Erythroblast (primary cell): ENCODE measurements at regions not wholly inside any gene's neighbourhood (a gene's known extent, or its start where the extent isn't known, plus 50 kb on each side); places are given as distances from the start of the nearest gene placed in this dataset.
"Not testable (repeated sequence)": the region's sequence is repeated elsewhere in the genome, so short reads cannot be mapped to it uniquely, and the experiment has no call there.

Experiments used
- DNase-seq, 2 experiments: peaks; one replicate each; lab custom pipeline; 2025; lab: John Stamatoyannopoulos, UW
- GATA1 ChIP-seq: IDR thresholded peaks from 2 replicates; pipeline ENCODE4 v1.6.1; 2011; ENCODE audit warnings: low read depth, mild to moderate bottlenecking, control low read depth, low read length, moderate library complexity
- POLR2A ChIP-seq: IDR thresholded peaks from 2 replicates; pipeline ENCODE4 v1.6.1; 2011; ENCODE audit warnings: mild to moderate bottlenecking, low read length

GRCh38 chr17:70493277-70493874 is 324.0 kb downstream of the KCNJ2 start:
- no peak for DNase-seq
- no peak for TF ChIP-seq GATA1
- no peak for TF ChIP-seq POLR2A

- no peak for TF ChIP-seq POLR2A
- no peak for TF ChIP-seq GATA1
- DNase-seq: no peak
Observed at GRCh38 chr17:70498631-70499030, 329.3 kb downstream of the KCNJ2 start.

GRCh38 chr17:70499067-70499786 is 329.9 kb downstream of the KCNJ2 start:
- TF ChIP-seq POLR2A (no peak), GATA1 (no peak)
- DNase-seq: no peak

- no peak for DNase-seq
- no peak for TF ChIP-seq GATA1
- TF ChIP-seq POLR2A: no peak
Observed at GRCh38 chr17:70503449-70503848, 334.1 kb downstream of the KCNJ2 start.

GRCh38 chr17:70510288-70510687 is 341.0 kb downstream of the KCNJ2 start:
- DNase-seq: no peak
- TF ChIP-seq GATA1 (no peak), POLR2A (no peak)

- TF ChIP-seq GATA1 (no peak), POLR2A (no peak)
- DNase-seq: no peak
Observed at GRCh38 chr17:70517816-70518215, 348.5 kb downstream of the KCNJ2 start.

- TF ChIP-seq POLR2A: no peak
- no peak for TF ChIP-seq GATA1
Observed at GRCh38 chr17:70519300-70519699, 350.0 kb downstream of the KCNJ2 start.

GRCh38 chr17:70520447-70520846 is 351.1 kb downstream of the KCNJ2 start:
- TF ChIP-seq GATA1 (no peak), POLR2A (no peak)

More at GRCh38 chr17:70519300-70519699, 350.0 kb downstream of the KCNJ2 start:
- DNase-seq: no peak

GRCh38 chr17:70520956-70521355 is 351.6 kb downstream of the KCNJ2 start:
- DNase-seq: no peak
- no peak for TF ChIP-seq GATA1
- TF ChIP-seq POLR2A: no peak

More at GRCh38 chr17:70520447-70520846, 351.1 kb downstream of the KCNJ2 start:
- no peak for DNase-seq

- TF ChIP-seq POLR2A (no peak), GATA1 (no peak)
- no peak for DNase-seq
Observed at GRCh38 chr17:70521821-70522256, 352.5 kb downstream of the KCNJ2 start.

GRCh38 chr17:70523426-70523825 is 354.1 kb downstream of the KCNJ2 start:
- DNase-seq: no peak
- TF ChIP-seq POLR2A (no peak), GATA1 (no peak)

GRCh38 chr17:70525035-70525434 is 355.7 kb downstream of the KCNJ2 start:
- not testable (repeated sequence) for DNase-seq

GRCh38 chr17:70525961-70526360 is 356.6 kb downstream of the KCNJ2 start:
- TF ChIP-seq GATA1 (no peak), POLR2A (no peak)
- no peak for DNase-seq

- DNase-seq: no peak
- TF ChIP-seq POLR2A (no peak), GATA1 (no peak)
Observed at GRCh38 chr17:70527364-70527888, 358.1 kb downstream of the KCNJ2 start.
